Esophagus muscularis mucosa (tissue), 4 donors: ENCODE measurements at regions not wholly inside any gene's neighbourhood (a gene's known extent, or its start where the extent isn't known, plus 50 kb on each side); places are given as distances from the start of the nearest gene placed in this dataset.

Source experiments
- EP300 ChIP-seq: sonication (generic); formaldehyde crosslinking; IDR thresholded peaks from one replicate; pipeline ENCODE4 v1.6.1; 2017; ENCODE audit warnings: antibody characterized with exemption
- POLR2A ChIP-seq: fragments of 450-650 bp; IDR thresholded peaks from one replicate; pipeline ENCODE4 v1.6.1; 2017; ENCODE audit warnings: antibody characterized with exemption, moderate library complexity, mild to moderate bottlenecking, low read depth
- POLR2AphosphoS5 ChIP-seq, 2 donors: sonication (generic); formaldehyde crosslinking; IDR thresholded peaks; one replicate each; pipeline ENCODE4 v1.6.1; 2017; ENCODE audit warnings: antibody characterized with exemption in 2 of 2
- TF ChIP-seq, protein P1 (sequence below), 3 experiments: fragments of 200-600 bp in 2 of 3; fragments of 450-650 bp in 1 of 3; sonication (generic) in 2 of 3; IDR thresholded peaks; one replicate each; pipeline ENCODE4 v1.5.1; 2017 to 2019; ENCODE audit warnings: antibody characterized with exemption in 3 of 3, mild to moderate bottlenecking in 2 of 3, moderate library complexity in 1 of 3

DNA sequence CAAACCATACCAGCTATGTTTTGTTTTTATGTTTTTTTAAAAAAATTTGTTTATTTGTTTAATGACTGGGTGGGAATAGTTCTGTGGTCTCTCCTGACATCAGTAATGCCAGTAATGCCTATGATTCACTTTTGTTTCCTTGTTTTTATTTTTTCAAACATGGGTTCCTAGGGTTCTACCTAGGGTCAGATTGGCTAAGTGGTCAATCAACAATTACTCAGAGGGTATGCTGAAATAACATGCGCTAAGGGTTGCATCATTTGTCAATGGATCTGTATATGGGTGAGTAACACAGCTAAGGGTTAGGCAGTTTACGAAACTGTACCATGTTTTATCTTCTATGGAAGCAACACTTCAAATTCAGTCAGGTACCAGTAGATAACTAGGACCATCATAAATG is 583.8 kb upstream of the GJE1 start:
- TF ChIP-seq POLR2A, result no peak
- TF ChIP-seq, protein P1, sequence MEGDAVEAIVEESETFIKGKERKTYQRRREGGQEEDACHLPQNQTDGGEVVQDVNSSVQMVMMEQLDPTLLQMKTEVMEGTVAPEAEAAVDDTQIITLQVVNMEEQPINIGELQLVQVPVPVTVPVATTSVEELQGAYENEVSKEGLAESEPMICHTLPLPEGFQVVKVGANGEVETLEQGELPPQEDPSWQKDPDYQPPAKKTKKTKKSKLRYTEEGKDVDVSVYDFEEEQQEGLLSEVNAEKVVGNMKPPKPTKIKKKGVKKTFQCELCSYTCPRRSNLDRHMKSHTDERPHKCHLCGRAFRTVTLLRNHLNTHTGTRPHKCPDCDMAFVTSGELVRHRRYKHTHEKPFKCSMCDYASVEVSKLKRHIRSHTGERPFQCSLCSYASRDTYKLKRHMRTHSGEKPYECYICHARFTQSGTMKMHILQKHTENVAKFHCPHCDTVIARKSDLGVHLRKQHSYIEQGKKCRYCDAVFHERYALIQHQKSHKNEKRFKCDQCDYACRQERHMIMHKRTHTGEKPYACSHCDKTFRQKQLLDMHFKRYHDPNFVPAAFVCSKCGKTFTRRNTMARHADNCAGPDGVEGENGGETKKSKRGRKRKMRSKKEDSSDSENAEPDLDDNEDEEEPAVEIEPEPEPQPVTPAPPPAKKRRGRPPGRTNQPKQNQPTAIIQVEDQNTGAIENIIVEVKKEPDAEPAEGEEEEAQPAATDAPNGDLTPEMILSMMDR (IDR thresholded peaks at IDR 0.05), result no peak
- no peak for TF ChIP-seq POLR2AphosphoS5 (IDR thresholded peaks at IDR 0.05)
- no peak for TF ChIP-seq EP300
